ENCODE measurements at regions not wholly inside any gene's neighbourhood (a gene's known extent, or its start where the extent isn't known, plus 50 kb on each side); places are given as distances from the start of the nearest gene placed in this dataset.

GRCh38 chr11:95585069-95585751 is 204.4 kb downstream of the FAM76B start:
- Histone ChIP-seq H3K9ac (ENCODE audit: low read length) (no peak overlapping the region), H3K36me3 (ENCODE audit: control insufficient read depth in 1 of 2, insufficient read depth in 2 of 2, low read length in 2 of 2) (no peaks in the 10 kb centered on the region), H3K9me2 (ENCODE audit: insufficient read depth) (no peaks in the 10 kb centered on the region), H3K4me1 (ENCODE audit: control insufficient read depth in 1 of 2, insufficient read depth in 2 of 2, low read length in 2 of 2) (no peaks in the 10 kb centered on the region), H3K79me2 (ENCODE audit: insufficient read depth, low read length) (no peaks in the 10 kb centered on the region), H3K9me3 (ENCODE audit: control insufficient read depth in 1 of 2, insufficient read depth in 1 of 2, low read depth in 1 of 2, low read length in 2 of 2) (no peaks in the 10 kb centered on the region), H4K20me1 (ENCODE audit: insufficient read depth) (no peaks in the 10 kb centered on the region), H2AFZ (ENCODE audit: low read depth, low read length, poor library complexity, severe bottlenecking) (no peak overlapping the region), H3K4me3 (replicated peaks in 1 of 2; ENCODE audit: low read depth in 1 of 2, low read length in 2 of 2) (no peak overlapping the region), H3K4me2 (ENCODE audit: low read length) (no peak overlapping the region), H3K27me3 (ENCODE audit: insufficient read depth, low read length) (no peaks in the 10 kb centered on the region), H3K27ac (ENCODE audit: low read depth, low read length) (no peak overlapping the region)
- CTCF ChIA-PET, result no interaction called here
- TF ChIP-seq YY1 (IDR thresholded peaks at IDR 0.05; ENCODE audit: extremely low read depth, insufficient replicate concordance, low read depth, low read length), result no peak
- no peak for TF ChIP-seq ZNF274 (IDR thresholded peaks at IDR 0.05; ENCODE audit: low read depth, low read length)
- TF ChIP-seq ELF1 (IDR thresholded peaks at IDR 0.05; ENCODE audit: borderline replicate concordance, low read depth), result no peak
- TF ChIP-seq MAX (IDR thresholded peaks at IDR 0.05), result no peak
- TF ChIP-seq CTCF (IDR thresholded peaks at IDR 0.05 in 2 of 3, conservative IDR thresholded peaks at IDR 0.05 in 1 of 3; ENCODE audit: borderline replicate concordance in 1 of 3, insufficient read depth in 1 of 3, low read depth in 2 of 3, low read length in 2 of 3), result no peak
- TF ChIP-seq JUND (IDR thresholded peaks at IDR 0.05), result no peak
- TF ChIP-seq EGR1 (IDR thresholded peaks at IDR 0.05; ENCODE audit: low read depth), result no peak
- TF ChIP-seq CEBPB (IDR thresholded peaks at IDR 0.05; ENCODE audit: low read depth), result no peak
- no peak for TF ChIP-seq RAD21 (IDR thresholded peaks at IDR 0.05; ENCODE audit: low read depth)
- TF ChIP-seq SP1 (IDR thresholded peaks at IDR 0.05; ENCODE audit: low read depth), result no peak
- no peak for TF ChIP-seq ZFX (IDR thresholded peaks at IDR 0.05)
- TF ChIP-seq SIN3A (IDR thresholded peaks at IDR 0.05; ENCODE audit: low read depth), result no peak
- no peak for TF ChIP-seq POLR2A (IDR thresholded peaks at IDR 0.05; ENCODE audit: borderline replicate concordance, extremely low read depth, insufficient read depth, insufficient read length)
- no TSS peak for BruUV-seq (replicated peaks)
- DNase-seq (ENCODE audit: low read depth, low spot score) (no peak), ATAC-seq (no peak)
- POLR2A ChIA-PET, result no interaction called here
- RAD21 ChIA-PET (ENCODE audit: low non-redundant PET in 1 of 2, low total read pairs in 2 of 2, uncharacterized antibody in 2 of 2, unreplicated experiment in 2 of 2), result no interaction called here
- intact Hi-C loops (cut with micrococcal nuclease), result no loop called here

Measured in HCT116 (cell line).